HG03045 (cell line): ENCODE measurements at regions not wholly inside any gene's neighbourhood (a gene's known extent, or its start where the extent isn't known, plus 50 kb on each side); places are given as distances from the start of the nearest gene placed in this dataset.
"Not testable (repeated sequence)": the region's sequence is repeated elsewhere in the genome, so short reads cannot be mapped to it uniquely, and the experiment has no call there.

ENCODE experiments used
- ATAC-seq: cut with Tn5 transposase; IDR thresholded peaks from one replicate; pipeline ENCODE4 v1.9.1; 2021; ENCODE audit warnings: mild to moderate bottlenecking, moderate library complexity; ENCODE audit not compliant: unreplicated experiment

DNA sequence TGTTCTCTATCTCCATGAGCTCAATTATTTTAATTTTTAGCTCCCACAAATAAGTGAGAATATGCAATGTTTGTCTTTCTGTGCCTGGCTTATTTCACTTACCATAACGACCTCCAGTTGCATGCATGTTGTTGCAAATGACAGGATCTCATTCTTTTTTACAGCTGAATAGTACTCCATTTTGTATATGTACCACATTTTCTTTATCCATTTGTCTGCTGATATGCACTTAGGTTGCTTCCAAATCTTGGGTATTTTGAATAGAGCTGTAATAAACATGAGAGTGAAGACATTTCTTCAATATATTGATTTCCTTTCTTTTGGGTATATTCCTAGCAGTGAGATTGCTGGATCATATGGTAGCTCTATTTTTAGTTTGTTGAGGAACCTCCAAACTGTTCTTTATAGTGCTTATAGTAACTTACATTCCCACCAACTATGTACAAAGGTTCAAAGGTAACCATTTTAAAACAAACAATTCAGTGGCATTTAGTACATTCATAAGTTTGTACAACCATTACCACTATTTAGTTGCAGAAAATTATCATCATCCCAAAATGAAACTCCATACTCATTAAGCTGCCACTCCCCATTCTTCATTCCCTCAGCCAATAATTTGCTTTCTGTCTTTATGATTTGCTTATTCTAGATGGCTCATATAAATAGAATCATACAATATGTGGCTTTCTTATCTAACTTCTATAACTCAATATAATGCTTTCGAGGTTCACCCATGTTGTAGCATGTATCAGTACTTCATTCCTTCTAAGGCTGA is 255.9 kb upstream of the NFIA start:
- ATAC-seq, result no peak

DNA sequence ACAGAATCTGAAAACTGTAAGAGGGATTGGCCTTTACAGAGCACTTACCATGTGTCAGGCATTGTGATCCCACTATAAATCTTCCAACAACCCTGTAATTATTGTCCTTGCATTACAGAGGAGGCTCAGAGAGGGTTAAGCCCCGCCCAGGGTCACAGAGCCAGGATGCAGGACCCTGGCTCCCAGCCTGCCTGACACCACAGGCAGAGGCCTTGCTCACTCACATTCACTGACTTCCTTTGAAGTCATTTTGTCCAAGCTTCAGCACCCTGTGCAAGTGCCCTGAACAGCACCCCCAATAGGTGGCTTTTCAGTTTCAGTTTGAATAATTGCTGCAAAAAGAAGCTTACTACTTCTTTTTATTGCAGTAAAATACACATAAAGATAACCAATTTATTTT is 256.8 kb upstream of the NFIA start:
- ATAC-seq, result no peak

DNA sequence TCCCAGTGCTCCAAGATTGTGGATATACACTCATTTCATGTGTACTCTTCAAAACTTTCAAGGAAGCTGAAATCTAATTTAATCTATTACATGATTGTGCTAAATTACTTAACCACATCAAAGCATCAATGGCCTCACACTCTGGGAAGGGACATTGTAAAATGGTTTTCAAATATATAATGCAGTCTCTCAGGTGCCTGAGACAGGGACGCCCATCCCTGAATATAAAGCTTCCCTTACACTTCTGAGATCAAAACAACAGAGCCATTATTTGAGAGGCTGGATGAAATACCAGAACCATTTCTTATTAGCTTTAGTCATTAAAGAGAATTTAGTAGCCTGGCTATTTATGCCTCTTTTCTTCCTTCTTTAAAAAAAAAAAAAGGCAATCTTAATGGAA is 259.2 kb upstream of the NFIA start:
- ATAC-seq, result no peak

DNA sequence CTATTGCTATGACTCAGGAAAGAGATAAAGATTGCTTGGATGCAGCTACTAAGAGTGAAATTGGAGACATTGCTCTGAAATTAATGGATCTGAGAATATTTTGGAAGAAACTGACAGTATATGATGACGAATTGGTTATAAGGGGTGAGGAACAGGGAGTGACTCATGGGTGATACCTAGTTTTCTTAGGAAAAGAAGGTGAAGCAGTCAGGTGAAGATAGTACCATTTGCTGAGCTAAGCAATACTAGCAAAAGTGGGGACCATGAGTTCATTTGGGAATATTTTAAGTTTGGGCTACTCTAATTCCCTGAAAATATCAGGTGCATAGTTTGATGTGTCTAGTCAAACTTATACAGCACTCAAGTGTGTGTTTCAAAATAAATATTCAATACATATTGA is 260.1 kb upstream of the NFIA start:
- ATAC-seq, result no peak

DNA sequence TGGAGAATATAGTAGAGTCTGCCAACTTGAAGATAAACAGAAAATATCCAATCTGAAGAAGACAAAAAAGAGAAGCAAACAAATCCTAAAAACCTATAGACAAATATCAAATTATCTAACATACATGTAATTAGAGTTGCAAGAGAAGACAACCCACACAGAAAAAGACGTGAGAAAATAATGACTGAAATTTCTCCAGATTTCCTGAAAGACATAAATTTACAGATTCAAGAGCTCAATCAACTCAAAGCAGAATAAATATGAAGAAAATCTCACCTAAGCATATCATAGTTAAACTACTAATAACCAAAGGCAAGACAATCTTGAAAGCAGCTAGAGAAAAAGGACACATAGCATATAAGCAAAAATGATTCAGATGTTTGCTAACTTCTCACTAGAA is 261.2 kb upstream of the NFIA start:
- no peak for ATAC-seq

DNA sequence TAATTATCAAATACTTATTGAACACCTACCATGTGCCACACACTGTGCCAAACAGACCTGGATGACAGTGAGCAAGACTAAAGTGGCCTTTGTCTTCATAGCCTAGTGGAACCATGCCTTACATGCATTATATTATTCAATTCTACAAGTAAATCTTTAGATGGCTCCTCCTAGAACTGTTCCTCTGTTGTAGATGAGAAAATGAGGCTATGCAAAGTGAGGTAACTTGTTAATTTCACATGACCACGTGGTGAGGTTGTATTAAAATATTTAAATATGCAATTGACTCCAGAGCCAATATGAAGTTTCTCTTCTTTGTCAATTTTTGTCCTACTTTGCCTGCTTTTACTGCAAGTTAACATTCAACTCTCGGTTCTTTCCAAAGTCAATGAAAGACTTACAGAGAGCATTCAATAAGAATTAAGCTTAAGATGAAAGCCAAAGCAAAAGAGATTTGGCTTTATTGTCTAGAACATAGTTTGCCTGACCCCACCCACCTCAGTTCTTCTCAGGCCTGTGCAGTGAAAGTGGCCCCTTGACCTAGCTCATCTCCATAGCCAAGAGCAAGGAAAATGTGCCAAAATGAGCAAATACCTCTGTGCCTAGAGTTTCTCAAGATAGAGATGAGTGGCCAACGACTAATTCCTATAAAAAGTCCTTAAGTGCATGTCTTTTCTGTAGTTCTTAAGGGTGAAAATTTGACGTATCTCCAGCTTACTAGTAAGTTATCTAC is 263.2 kb upstream of the NFIA start:
- no peak for ATAC-seq

DNA sequence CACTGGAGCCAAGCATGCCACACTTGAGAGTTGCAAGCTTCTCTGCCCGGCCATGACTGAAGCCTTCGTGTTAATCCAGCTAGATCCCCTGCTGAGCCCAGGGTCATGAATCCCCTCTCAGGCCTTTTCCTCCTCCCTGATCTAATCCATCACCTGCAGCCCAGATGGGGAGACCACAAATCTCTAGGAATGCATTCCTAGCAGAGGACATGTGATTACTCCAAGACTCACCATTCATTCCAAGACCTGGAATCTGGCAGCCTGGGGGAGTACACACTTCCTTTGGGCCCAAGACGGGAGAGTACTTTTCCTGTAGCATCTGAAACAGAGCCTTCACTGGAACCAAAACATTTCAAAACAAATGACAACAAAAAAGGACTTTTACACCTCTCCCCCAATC is 269.3 kb upstream of the NFIA start:
- no peak for ATAC-seq

DNA sequence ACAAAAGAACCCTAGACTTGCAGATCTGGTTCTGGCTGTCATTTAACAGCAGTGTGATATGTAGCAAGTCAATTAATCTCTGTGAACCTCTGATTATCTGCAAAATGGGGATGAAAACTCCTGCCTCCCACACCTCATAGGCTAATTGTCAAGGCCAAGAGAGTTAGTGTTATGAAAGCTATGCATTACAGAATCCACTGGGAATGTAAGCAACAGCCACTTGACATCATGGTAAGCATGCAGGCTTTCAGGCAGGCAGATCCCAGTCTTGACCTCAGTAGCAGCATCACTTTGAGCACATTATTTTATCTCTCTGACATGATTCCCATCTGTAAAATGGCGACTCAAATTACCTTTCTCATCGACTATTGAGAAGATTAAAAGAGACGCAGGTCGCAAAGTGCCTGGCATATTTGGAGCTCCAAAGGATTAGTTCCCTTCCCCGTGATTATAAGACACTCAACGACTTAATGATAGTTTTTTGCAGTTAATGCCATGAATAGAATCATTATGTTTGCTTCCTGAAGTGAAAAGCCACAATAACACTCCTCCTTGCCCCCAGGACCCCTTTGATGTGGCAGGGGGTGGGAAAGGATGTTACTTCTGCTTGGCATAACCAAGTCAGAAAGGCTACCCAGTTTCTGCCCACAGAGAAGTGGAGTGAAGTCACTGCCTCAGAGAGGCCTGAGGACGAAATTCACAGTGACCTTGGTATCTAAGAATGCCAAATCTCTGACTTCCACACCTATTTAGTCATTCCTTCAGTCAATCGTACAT is 273.0 kb upstream of the NFIA start:
- no peak for ATAC-seq

DNA sequence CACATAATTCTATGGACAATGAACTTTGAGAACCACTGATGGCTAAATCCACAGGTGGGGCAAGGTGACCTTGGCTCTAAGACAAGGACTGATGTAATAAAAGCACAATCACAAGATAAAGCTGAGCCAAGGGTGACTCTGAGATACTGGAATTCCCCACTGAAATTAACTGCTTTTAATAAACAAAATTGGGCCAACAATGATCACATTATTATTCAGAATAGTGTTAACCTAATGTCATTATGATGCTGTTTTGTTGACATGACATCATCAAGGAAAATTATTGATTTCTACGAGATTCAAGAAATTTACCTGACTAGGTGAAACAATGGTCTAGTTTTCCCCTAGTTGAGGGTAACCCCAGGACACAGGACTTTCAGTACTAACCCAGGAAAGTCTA is 273.7 kb upstream of the NFIA start:
- no peak for ATAC-seq

DNA sequence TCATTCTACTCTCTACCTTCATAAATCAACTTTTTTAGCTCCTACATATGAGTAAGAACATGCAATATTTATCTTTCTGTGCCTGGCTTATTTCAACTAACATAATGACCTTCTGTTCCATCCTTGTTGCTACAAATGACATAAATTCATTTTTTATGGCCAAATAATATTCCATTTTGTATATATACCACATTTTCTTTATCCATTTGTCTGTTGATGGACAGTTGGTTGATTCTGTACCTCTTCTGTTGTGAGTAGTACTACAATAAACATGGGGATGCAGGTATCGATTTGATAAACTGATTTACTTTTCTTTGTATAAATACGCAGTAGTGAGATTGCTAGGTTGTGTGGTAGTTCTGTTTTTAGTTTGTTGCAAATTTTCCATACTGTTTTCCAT is 279.5 kb upstream of the NFIA start:
- no peak for ATAC-seq

DNA sequence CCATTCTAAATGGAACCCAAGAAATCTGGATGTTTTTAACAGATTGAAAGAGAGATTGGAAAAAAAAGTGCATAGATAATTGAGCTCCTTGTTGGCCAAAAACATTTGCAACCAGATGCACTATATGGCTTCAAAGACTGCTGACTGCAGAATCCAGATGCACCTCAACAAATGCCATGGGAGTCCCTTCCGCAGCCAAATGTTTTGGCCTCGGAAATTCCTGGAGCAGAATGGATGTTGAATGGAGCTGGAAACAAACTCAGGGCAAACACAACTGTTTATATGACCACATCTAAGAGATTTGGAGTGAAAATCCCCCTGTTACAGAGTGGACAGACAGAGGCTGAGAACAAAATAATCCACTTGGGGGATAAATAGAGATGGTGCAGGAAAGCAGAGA is 285.0 kb upstream of the NFIA start:
- ATAC-seq, result no peak

DNA sequence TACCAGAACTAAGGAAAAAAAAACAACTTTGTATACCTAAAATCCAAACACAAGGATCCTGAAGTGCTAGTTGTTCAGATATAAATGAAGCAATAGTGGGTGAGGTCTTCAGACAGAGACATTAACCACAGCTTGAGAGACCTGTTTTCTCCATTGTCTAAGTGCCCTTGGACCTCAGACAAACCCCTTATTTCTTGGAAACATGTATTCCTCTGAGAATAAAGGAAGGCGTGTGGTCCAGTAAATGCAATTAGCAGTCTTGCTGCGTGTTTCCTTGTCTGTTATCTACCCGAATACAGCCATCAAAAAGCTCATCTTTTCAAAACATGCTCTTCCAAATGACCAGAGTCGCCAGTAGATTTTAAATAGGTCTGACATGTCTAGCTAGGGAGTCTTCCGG is 291.1 kb upstream of the NFIA start:
- ATAC-seq, result no peak

DNA sequence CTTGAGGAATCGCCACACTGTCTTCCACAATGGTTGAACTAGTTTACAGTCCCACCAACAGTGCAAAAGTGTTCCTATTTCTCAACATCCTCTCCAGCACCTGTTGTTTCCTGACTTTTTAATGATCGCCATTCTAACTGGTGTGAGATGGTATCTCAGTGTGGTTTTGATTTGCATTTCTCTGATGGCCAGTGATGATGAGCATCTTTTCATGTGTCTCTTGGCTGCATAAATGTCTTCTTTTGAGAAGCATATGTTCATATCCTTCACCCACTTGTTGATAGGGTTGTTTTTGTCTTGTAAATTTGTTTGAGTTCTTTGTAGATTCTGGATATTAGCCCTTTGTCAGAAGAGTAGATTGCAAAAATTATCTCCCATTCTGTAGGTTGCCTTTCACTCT is 309.3 kb upstream of the NFIA start:
- ATAC-seq, result not testable (repeated sequence)

DNA sequence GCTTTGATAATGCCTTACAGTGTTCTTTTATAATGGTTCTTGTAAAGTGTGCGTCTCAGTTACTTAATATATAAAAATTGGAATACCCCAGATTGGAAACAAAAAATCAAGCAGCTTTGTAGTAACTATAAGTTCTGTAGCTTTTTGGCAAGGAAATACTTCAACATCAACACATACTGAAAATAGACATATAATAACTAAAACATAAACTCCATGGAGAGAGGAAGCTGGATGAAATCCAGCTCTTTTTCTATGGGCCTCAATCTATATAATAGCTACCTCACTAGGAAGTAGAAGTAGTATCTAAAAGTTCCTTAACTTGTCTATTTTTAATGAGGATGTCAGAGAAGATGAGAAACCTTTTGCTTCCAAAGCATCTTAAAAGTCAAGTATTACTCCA is 313.3 kb upstream of the NFIA start:
- no peak for ATAC-seq

DNA sequence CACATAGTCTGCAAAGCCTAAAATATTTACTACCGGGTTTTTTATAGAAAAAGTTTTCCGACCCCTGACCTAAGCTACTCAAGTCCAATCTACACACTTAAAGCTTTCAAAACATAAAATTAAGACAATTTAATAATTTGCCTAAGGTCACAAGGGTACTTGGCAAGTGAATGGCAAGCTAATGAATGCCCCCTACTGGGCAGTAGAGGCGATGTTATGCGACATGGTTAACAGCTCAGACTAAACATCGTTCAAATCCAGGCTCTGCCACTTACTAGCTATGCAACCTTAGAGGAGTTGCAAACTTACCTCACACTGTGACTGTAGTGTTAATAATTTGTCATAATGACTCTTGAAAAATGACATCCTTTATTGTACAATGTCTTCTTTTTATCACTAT is 317.2 kb upstream of the NFIA start:
- no peak for ATAC-seq

DNA sequence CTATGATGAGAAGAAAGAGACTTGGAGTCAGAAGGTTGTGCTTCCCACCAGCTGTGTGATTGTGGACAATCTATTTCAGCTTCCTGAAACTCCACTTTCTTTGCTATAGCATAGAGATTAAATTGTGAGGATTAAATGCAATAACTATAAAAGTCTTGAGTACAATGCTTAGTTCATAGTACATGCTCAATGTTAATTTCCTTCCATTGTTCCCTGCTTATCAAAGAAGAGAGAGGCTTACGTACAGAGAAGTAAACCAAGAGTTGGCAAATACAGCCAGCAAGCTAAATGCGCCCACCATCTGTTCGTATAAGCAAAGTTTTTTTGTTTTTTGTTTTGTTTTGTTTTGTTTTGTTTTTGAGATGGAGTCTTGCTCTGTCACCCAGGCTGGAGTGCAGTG is 317.9 kb upstream of the NFIA start:
- ATAC-seq, result no peak

DNA sequence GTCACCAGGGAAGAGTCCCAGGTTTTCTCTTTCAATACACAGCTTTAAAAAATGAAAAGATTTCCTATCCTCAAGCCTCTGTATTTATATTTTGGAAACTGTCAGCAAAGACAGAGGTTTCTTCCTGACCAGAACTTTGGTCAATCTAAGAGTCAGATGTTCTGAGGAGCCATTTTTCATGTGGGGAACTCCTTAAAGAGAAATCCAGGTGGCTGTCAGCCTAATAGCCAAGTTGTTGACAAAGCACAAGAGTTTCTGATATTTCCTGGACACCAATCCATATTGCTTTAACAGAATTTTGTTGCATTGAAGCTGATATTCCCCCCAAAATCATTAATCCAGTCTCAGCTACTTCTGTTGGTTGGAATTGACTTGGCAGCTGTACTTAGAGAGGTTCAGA is 318.6 kb upstream of the NFIA start:
- no peak for ATAC-seq

DNA sequence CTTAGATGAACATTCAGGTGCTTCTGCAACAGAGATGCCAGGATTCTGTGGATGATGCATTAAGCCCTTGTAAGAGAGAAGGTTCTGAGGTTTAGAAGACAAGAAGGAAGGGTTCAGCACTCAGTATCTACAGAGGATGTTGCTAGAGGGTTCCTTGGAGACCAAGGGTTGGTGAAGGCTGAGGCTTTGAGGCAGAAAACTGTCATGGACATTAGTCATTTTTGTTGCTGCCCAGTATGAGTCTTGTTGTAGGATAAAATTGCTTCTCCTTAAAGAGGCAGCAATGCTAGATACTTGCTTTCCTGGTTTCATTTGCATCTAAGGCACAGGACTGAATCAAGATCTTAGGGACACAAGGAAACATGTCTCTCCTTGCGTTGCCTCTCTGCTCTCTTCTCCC is 319.4 kb upstream of the NFIA start:
- ATAC-seq, result no peak

DNA sequence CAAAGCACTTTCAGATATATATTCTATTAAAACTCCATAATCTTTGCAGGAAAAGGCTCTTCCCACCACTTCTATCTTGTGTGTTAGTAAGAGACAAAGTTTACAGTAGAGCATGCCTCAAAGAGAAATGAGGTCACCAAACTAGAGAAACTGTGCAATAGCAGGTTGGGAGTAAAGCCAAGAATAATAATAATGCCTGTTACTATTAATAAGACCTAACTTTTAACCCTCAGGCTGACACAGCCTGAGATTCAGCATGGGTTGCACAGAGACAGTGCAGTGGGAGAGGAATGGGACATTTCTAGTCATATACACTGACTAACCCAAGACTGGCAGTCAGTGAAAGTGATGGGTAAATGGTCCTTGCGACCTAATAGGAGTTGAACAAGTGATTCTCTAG is 320.2 kb upstream of the NFIA start:
- no peak for ATAC-seq

DNA sequence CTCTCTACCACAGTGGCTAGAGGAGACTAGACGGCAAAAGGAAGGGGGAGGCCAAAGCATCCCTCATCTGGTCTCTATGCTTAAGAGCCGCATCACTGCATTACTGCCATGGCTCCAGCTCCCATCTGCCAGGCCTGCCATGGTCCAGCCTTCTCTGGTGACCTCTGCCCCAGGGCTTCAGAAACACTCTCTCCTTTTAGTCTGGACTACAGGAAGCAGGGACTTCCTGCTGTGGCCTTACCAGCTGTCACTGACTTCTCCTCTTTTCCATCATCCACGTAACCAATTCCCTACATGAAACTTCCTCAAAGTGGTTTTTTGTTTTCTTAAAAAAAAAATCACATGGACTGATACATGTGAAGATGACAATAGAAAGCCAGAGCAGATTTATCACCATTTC is 323.1 kb upstream of the NFIA start:
- ATAC-seq, result no peak

DNA sequence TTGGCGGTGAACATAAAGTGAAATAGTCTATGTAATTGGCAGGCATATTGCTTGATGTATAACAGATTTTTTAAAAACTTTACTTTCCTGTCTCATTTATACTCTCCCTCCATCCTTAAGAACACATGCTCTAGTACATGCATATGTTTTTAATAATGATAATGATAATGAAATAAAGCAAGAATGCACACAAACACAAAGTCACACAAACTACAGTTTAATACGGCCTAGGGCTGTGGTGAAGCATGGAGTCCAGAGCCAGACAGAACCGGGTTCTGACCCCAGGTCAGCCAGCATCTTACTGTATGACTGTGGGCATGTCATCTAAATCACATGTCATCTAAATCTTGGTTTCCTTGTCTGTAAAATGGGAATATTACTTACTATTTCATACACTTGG is 324.9 kb upstream of the NFIA start:
- ATAC-seq, result no peak
